ENCODE measurements at regions not wholly inside any gene's neighbourhood (a gene's known extent, or its start where the extent isn't known, plus 50 kb on each side); places are given as distances from the start of the nearest gene placed in this dataset.

DNA sequence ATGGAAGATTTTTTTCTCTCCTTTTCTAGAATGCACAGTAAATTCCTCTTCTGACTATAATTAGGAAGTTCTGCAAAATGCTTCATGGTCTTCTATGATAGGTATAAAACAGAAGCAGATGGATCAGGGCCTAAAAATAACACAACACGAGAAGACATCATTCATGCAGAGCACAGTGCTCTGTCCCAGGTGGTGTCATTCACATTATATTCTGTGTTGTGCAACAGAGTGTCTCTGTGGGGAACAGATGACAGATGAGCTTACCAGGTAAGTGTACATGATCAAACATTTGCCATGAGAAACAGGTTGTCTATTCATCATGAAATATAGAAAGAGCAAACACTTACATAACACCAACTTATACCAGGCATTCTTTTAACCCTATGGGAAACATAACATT, 288.3 kb downstream of the KCTD12 start:
- TF ChIP-seq, protein P1, sequence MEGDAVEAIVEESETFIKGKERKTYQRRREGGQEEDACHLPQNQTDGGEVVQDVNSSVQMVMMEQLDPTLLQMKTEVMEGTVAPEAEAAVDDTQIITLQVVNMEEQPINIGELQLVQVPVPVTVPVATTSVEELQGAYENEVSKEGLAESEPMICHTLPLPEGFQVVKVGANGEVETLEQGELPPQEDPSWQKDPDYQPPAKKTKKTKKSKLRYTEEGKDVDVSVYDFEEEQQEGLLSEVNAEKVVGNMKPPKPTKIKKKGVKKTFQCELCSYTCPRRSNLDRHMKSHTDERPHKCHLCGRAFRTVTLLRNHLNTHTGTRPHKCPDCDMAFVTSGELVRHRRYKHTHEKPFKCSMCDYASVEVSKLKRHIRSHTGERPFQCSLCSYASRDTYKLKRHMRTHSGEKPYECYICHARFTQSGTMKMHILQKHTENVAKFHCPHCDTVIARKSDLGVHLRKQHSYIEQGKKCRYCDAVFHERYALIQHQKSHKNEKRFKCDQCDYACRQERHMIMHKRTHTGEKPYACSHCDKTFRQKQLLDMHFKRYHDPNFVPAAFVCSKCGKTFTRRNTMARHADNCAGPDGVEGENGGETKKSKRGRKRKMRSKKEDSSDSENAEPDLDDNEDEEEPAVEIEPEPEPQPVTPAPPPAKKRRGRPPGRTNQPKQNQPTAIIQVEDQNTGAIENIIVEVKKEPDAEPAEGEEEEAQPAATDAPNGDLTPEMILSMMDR (IDR thresholded peaks at IDR 0.05), result no peak
- TF ChIP-seq POLR2A (IDR thresholded peaks at IDR 0.05), result no peak

Data from Peyer's patch (tissue), 4 donors.